Peyer's patch (tissue), 4 donors: ENCODE measurements at regions not wholly inside any gene's neighbourhood (a gene's known extent, or its start where the extent isn't known, plus 50 kb on each side); places are given as distances from the start of the nearest gene placed in this dataset.

ENCODE experiments used
- DNase-seq, 3 donors: peaks; one replicate each; pipeline ENCODE4 v3.0.0-alpha.2; 2017 to 2019
- H3K27ac ChIP-seq, 4 donors: fragments of 200-600 bp; sonication (generic); one replicate each; pipeline ENCODE4 v1.5.1; 2016 to 2019
- H3K27me3 ChIP-seq, 2 donors: fragments of 200-600 bp; sonication (generic); one replicate each; pipeline ENCODE4 v1.5.1; 2019
- H3K36me3 ChIP-seq, 3 donors: fragments of 200-600 bp; sonication (generic); one replicate each; pipeline ENCODE4 v1.5.1; 2016 to 2019
- H3K4me1 ChIP-seq, 4 donors: fragments of 200-600 bp; sonication (generic); one replicate each; pipeline ENCODE4 v1.5.1; 2016 to 2019
- H3K4me3 ChIP-seq, 4 donors: fragments of 200-600 bp; sonication (generic); 1 replicate in 3 of 4; 2 replicates in 1 of 4; pipeline ENCODE4 v1.5.1; 2016 to 2019; ENCODE audit warnings: mild to moderate bottlenecking in 1 of 4
- H3K9me3 ChIP-seq, 4 donors: fragments of 200-600 bp; sonication (generic); one replicate each; pipeline ENCODE4 v1.5.1; 2016 to 2019; ENCODE audit warnings: mild to moderate bottlenecking in 1 of 4
- POLR2A ChIP-seq, 2 donors: fragments of 450-650 bp; IDR thresholded peaks; one replicate each; pipeline ENCODE4 v1.5.1; 2017; ENCODE audit warnings: antibody characterized with exemption in 2 of 2, mild to moderate bottlenecking in 2 of 2, moderate library complexity in 2 of 2
- TF ChIP-seq, protein P1 (sequence below), 6 experiments: fragments of 450-650 bp in 4 of 6; fragments of 200-600 bp in 2 of 6; sonication (generic) in 1 of 6; IDR thresholded peaks; one replicate each; pipeline ENCODE4 v1.5.1; 2017 to 2019; ENCODE audit warnings: antibody characterized with exemption in 6 of 6, mild to moderate bottlenecking in 3 of 6, moderate library complexity in 1 of 6

DNA sequence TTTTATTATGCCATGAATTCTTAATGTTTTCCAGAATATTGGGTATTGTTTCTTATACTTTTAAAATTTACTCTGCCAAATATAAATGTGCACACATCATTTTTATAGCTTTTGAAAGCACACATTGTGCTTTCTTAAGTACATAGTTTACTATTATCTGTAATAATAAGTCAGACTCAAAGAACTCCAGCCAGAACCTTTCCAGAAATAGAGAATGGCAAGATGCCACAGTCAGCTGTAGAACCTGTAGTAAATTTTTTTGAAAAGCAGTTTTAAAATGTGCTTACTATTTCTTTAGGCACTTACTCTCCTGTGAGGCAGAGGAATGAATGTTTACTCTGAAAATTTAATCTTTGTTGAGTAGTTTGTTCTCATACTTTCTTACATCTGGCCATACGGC is 1287.1 kb downstream of the PCDH9 start:
- no peak overlapping the region for H3K27ac ChIP-seq
- no peaks in the 10 kb centered on the region for H3K36me3 ChIP-seq
- DNase-seq, result no peak
- H3K27me3 ChIP-seq, result no peaks in the 10 kb centered on the region
- no peaks in the 10 kb centered on the region for H3K4me1 ChIP-seq
- no peak for TF ChIP-seq POLR2A (IDR thresholded peaks at IDR 0.05)
- TF ChIP-seq, protein P1, sequence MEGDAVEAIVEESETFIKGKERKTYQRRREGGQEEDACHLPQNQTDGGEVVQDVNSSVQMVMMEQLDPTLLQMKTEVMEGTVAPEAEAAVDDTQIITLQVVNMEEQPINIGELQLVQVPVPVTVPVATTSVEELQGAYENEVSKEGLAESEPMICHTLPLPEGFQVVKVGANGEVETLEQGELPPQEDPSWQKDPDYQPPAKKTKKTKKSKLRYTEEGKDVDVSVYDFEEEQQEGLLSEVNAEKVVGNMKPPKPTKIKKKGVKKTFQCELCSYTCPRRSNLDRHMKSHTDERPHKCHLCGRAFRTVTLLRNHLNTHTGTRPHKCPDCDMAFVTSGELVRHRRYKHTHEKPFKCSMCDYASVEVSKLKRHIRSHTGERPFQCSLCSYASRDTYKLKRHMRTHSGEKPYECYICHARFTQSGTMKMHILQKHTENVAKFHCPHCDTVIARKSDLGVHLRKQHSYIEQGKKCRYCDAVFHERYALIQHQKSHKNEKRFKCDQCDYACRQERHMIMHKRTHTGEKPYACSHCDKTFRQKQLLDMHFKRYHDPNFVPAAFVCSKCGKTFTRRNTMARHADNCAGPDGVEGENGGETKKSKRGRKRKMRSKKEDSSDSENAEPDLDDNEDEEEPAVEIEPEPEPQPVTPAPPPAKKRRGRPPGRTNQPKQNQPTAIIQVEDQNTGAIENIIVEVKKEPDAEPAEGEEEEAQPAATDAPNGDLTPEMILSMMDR (IDR thresholded peaks at IDR 0.05), result no peak
- no peak overlapping the region for H3K4me3 ChIP-seq
- no peaks in the 10 kb centered on the region for H3K9me3 ChIP-seq

DNA sequence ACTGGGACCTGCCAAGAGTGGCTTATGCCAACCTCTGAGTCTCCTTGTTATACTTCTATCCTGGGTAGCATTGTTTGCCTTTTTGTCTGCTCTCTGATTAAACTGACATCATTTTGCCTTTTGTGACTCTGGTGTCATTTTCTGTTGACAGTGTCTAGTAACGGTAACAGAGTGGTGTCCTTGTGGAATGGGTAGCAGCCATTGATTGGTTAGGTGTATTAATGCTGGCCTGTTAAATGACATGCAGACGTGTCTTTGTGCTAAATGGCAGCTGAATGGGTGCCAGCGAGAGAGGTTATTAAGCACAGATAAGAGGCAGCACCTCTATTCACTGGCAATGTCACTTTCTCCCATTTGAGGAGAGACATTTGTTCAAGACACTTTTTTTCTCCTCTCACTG is 1289.4 kb downstream of the PCDH9 start:
- Histone ChIP-seq H3K9me3 (no peaks in the 10 kb centered on the region), H3K27ac (no peak overlapping the region), H3K4me3 (no peak overlapping the region), H3K36me3 (no peaks in the 10 kb centered on the region), H3K27me3 (no peaks in the 10 kb centered on the region), H3K4me1 (no peaks in the 10 kb centered on the region)
- no peak for DNase-seq
- no peak for TF ChIP-seq POLR2A (IDR thresholded peaks at IDR 0.05)
- TF ChIP-seq, protein P1 (IDR thresholded peaks at IDR 0.05), result no peak

DNA sequence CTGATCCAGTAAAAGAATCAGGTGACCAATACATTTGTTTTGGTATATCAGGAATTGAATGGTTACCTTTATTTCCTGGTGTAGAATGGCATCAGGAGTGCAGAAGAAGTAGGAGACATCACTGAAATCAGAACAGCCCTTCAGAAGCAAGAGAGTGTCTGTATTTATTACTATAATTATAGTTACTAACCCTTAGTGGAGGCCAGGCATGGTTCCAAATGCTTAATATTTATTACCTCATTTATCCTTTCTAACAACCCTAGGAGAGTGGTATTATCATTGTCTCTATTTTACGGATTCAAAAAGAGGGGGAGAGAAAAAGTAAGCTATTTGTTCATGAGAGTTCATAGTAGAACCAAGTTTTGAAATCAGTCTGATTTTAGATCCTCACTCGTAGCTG is 1292.9 kb downstream of the PCDH9 start:
- TF ChIP-seq, protein P1 (IDR thresholded peaks at IDR 0.05), result no peak
- no peak for TF ChIP-seq POLR2A (IDR thresholded peaks at IDR 0.05)
- Histone ChIP-seq H3K9me3 (no peaks in the 10 kb centered on the region), H3K4me3 (no peak overlapping the region), H3K4me1 (no peaks in the 10 kb centered on the region), H3K27me3 (no peaks in the 10 kb centered on the region), H3K27ac (no peak overlapping the region), H3K36me3 (no peaks in the 10 kb centered on the region)
- no peak for DNase-seq

DNA sequence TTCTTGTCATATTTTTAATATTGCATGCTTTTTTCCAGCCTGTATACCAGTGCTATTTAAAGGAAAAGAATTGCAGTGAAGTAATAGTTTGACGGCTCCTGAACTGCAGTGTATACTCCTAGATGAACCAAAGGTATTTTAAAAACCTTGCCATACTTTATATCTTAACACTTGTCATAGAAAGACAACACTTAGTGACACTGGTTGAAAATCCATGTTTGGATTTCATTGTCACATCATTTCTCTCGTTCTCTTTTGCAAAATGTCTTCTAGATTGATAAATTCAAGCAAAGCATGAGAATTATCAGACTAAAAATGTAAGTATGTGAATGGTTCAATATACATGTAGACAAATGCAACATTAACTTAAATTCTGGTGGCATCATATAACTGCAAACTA is 1293.9 kb downstream of the PCDH9 start:
- Histone ChIP-seq H3K4me3 (no peak overlapping the region), H3K36me3 (no peaks in the 10 kb centered on the region), H3K27me3 (no peaks in the 10 kb centered on the region), H3K4me1 (no peaks in the 10 kb centered on the region), H3K27ac (no peak overlapping the region), H3K9me3 (no peaks in the 10 kb centered on the region)
- TF ChIP-seq, protein P1 (IDR thresholded peaks at IDR 0.05), result no peak
- TF ChIP-seq POLR2A (IDR thresholded peaks at IDR 0.05), result no peak
- no peak for DNase-seq

DNA sequence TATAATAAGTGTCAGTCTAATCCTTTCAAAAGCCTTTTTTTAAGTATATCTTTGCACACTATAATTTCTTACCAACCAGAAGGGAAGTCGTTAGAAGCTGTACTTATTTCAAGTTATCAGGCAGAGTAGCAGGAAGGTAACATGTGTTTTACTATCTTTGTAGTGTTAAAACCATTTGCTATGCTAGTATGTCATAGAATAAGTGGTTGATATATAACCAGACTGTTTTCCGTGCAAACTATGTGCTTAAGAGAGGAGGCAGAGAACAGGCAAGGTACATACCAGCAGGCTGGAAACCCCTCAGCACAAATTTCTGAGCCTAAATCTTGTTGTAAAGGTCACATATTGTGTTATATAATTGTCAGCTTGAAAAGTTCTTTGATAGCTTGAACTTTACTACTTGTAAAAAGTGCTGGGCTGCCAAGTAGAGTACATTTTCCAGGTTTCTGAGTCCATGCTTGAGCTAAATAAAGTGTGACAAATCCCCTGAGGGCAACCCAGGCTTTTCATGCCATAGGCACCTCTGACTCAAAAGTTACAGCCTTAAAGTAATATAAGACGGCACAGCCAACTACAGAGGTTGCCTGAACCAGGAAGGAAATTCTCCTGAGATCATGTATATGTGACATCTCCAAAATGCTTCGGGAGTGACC is 1297.4 kb downstream of the PCDH9 start:
- no peak for TF ChIP-seq POLR2A (IDR thresholded peaks at IDR 0.05)
- TF ChIP-seq, protein P1 (IDR thresholded peaks at IDR 0.05), result no peak
- H3K4me3 ChIP-seq, result no peak overlapping the region
- no peaks in the 10 kb centered on the region for H3K36me3 ChIP-seq
- H3K27ac ChIP-seq, result no peak overlapping the region
- H3K27me3 ChIP-seq, result no peaks in the 10 kb centered on the region
- no peaks in the 10 kb centered on the region for H3K4me1 ChIP-seq
- H3K9me3 ChIP-seq, result no peaks in the 10 kb centered on the region
- no peak for DNase-seq

DNA sequence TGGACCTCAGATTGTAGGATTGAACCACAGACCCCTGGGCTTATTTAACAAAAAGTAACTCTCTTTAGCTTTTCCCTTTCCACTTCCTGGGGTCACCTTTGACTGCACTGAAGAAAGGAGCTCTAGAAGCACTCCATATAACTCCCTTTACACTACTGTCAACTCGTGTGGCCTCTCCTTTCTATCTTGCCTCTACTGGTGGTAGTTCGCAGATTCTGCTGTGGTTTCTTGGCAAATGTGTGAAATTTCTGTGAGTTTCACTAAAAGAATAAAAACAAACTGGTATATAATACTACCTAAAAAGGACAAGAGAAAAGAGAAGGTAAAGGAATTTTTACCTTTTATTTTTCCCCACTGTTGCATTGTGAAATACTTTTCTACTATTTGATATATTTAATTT is 1298.1 kb downstream of the PCDH9 start:
- no peak for DNase-seq
- no peak overlapping the region for H3K4me3 ChIP-seq
- H3K27ac ChIP-seq, result no peak overlapping the region
- no peaks in the 10 kb centered on the region for H3K9me3 ChIP-seq
- H3K36me3 ChIP-seq, result no peaks in the 10 kb centered on the region
- TF ChIP-seq POLR2A (IDR thresholded peaks at IDR 0.05), result no peak
- TF ChIP-seq, protein P1 (IDR thresholded peaks at IDR 0.05), result no peak
- no peaks in the 10 kb centered on the region for H3K4me1 ChIP-seq
- H3K27me3 ChIP-seq, result no peaks in the 10 kb centered on the region
